ENCODE measurements at regions not wholly inside any gene's neighbourhood (a gene's known extent, or its start where the extent isn't known, plus 50 kb on each side); places are given as distances from the start of the nearest gene placed in this dataset.
"Not testable (repeated sequence)": the region's sequence is repeated elsewhere in the genome, so short reads cannot be mapped to it uniquely, and the experiment has no call there.

DNA sequence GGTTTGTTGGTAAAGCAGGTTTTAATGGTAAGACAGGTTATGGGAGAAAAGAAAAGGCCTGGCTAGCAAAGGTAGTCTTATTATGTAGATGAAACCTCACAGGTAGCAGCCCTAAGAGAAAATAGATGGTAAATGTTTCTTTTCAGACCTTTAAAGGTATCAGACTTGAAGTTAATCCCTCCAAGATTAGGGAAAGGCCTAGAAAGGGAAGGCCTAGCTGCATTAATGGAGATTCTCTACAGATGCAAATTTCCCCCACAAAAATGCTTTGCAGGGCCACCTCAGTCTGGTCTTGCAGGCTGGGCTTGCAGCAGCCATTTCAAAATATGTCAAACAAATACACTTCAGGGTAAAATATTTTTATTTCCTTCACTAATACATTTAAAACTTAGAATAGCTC lies 1410.6 kb downstream of the RPA4 start:
- H3K4me1 ChIP-seq, result no peaks in the 10 kb centered on the region
- no peak overlapping the region for H3K27ac ChIP-seq (replicated peaks in 1 of 4)
- H3K4me3 ChIP-seq, result no peak overlapping the region
- no peaks in the 10 kb centered on the region for H3K27me3 ChIP-seq
- H3K36me3 ChIP-seq, result no peaks in the 10 kb centered on the region
- no peak for DNase-seq (ENCODE audit: extremely low spot score)
- TF ChIP-seq POLR2AphosphoS5 (IDR thresholded peaks at IDR 0.05) (no peak), POLR2A (IDR thresholded peaks at IDR 0.05; ENCODE audit: low read depth) (no peak), EP300 (IDR thresholded peaks at IDR 0.05) (no peak)
- TF ChIP-seq, protein P1, sequence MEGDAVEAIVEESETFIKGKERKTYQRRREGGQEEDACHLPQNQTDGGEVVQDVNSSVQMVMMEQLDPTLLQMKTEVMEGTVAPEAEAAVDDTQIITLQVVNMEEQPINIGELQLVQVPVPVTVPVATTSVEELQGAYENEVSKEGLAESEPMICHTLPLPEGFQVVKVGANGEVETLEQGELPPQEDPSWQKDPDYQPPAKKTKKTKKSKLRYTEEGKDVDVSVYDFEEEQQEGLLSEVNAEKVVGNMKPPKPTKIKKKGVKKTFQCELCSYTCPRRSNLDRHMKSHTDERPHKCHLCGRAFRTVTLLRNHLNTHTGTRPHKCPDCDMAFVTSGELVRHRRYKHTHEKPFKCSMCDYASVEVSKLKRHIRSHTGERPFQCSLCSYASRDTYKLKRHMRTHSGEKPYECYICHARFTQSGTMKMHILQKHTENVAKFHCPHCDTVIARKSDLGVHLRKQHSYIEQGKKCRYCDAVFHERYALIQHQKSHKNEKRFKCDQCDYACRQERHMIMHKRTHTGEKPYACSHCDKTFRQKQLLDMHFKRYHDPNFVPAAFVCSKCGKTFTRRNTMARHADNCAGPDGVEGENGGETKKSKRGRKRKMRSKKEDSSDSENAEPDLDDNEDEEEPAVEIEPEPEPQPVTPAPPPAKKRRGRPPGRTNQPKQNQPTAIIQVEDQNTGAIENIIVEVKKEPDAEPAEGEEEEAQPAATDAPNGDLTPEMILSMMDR (IDR thresholded peaks at IDR 0.05), result no peak
- no peaks in the 10 kb centered on the region for H3K9me3 ChIP-seq
- intact Hi-C loops (cut with DNase I), result no loop called here

DNA sequence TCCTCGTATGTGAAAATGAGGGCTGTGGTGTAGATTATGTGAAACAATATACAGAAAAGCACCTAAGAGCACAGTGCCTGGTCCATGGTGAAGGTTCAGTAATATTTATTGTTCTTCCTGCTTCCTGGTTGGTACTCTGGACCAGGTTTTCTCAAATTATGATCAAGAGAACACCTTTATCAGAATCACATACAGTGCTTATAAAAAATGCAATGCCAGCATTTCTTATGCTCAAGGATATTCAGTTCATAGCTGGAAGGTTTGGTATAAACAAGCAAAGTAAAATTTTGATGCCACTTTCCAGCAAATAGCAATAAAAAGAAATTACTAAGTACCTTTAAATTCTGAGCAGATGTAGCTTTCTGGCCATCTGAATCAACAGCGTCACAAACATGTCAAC lies 1412.4 kb downstream of the RPA4 start:
- H3K36me3 ChIP-seq, result no peaks in the 10 kb centered on the region
- intact Hi-C loops (cut with DNase I), result no loop called here
- no peaks in the 10 kb centered on the region for H3K4me1 ChIP-seq
- no peak for TF ChIP-seq POLR2AphosphoS5 (IDR thresholded peaks at IDR 0.05)
- 84% methylated on average over 2 of the region's 2 CpGs for WGBS
- no peaks in the 10 kb centered on the region for H3K27me3 ChIP-seq
- no peak overlapping the region for H3K4me3 ChIP-seq
- H3K9me3 ChIP-seq, result no peaks in the 10 kb centered on the region
- no peak for DNase-seq (ENCODE audit: extremely low spot score)
- no peak overlapping the region for H3K27ac ChIP-seq (replicated peaks in 1 of 4)

DNA sequence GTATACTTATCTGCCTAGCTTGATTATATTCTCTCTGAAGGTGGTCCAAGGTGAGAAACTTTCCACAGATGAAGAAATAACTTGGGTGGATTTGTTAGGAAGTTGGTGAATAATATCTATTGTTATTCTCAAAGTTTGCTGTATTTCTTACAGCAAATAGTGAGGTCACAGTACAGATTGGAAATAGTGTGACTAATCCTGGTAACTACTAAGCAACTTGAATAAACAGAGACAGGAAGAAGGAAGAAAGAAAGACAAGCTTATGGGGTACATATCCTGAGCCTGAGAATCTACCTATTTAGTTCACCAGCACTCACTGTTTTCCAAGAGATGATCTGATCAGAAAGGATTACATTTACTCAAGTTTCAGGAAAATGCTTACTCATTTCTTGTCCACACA lies 1416.1 kb downstream of the RPA4 start:
- intact Hi-C loops (cut with DNase I), result no loop called here
- Histone ChIP-seq H3K9me3 (no peaks in the 10 kb centered on the region), H3K36me3 (no peaks in the 10 kb centered on the region), H3K4me3 (no peak overlapping the region), H3K4me1 (no peaks in the 10 kb centered on the region), H3K27me3 (no peaks in the 10 kb centered on the region), H3K27ac (replicated peaks in 1 of 4) (no peak overlapping the region)
- DNase-seq (ENCODE audit: extremely low spot score), result no peak
- TF ChIP-seq, protein P1 (IDR thresholded peaks at IDR 0.05), result no peak
- TF ChIP-seq EP300 (IDR thresholded peaks at IDR 0.05) (no peak), POLR2A (IDR thresholded peaks at IDR 0.05; ENCODE audit: low read depth) (no peak), POLR2AphosphoS5 (IDR thresholded peaks at IDR 0.05) (no peak)

DNA sequence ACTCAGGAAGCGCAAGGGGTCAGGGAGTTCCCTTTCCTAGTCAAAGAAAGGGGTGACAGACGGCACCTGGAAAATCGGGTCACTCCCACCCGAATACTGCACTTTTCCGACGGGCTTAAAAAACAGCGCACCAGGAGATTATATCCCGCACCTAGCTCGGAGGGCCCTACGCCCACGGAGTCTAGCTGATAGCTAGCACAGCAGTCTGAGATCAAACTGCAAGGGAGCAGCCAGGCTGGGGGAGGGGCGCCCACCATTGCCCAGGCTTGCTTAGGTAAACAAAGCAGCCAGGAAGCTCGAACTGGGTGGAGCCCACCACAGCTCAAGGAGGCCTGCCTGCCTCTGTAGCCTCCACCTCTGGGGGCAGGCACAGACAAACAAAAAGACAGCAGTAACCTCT lies 1416.8 kb downstream of the RPA4 start:
- WGBS, result 81% methylated on average over 13 of the region's 13 CpGs
- intact Hi-C loops (cut with DNase I); DNase-seq (ENCODE audit: extremely low spot score); H3K27me3 ChIP-seq; H3K9me3 ChIP-seq; H3K4me1 ChIP-seq; H3K4me3 ChIP-seq; H3K27ac ChIP-seq (replicated peaks in 1 of 4); H3K36me3 ChIP-seq: not testable (repeated sequence)

DNA sequence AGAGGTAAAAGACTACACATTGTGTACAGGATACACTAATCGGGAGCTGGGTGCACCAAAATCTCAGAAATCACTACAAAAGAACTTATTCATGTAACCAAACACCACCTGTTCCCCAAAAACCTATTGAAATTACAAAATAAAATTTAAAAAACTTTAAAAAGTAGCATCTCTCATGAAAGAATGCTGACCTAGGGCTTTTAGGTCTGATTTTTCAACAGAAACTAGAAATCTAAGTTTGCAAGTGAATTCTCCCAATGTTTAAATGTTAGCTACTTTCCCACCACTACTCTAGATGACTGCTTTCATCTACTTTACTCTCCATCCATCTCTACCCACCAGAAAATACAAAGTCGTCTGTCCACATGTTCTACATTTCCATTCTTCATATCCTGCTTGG lies 1447.7 kb downstream of the RPA4 start:
- TF ChIP-seq POLR2AphosphoS5 (IDR thresholded peaks at IDR 0.05) (no peak), POLR2A (IDR thresholded peaks at IDR 0.05; ENCODE audit: low read depth) (no peak), EP300 (IDR thresholded peaks at IDR 0.05) (no peak)
- TF ChIP-seq, protein P1 (IDR thresholded peaks at IDR 0.05), result no peak
- Histone ChIP-seq H3K27me3 (no peaks in the 10 kb centered on the region), H3K36me3 (no peaks in the 10 kb centered on the region), H3K9me3 (no peaks in the 10 kb centered on the region), H3K4me3 (no peak overlapping the region), H3K4me1 (no peaks in the 10 kb centered on the region), H3K27ac (replicated peaks in 1 of 4) (no peak overlapping the region)
- WGBS, result 63% methylated on average over 2 of the region's 2 CpGs
- intact Hi-C loops (cut with DNase I), result no loop called here
- no peak for DNase-seq (ENCODE audit: extremely low spot score)

DNA sequence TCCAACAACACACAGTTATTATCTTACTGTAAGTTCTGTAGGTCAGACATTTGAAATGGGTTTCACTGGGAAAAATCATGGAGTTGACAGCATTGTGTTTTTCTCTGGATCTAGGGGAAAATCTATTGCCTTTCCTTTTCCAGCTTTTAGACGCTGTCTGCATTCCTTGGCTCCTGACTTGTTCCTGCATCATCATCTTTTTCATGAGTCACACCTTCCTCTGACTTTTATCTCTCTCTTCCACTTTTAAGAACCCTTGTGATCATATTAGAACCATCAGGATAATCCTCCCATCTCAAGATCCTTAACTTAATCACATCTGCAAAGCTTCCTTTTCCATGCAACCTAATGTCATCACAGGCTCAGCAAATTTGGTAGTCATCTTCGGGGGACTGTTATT lies 1454.8 kb downstream of the RPA4 start:
- H3K27me3 ChIP-seq, result no peaks in the 10 kb centered on the region
- peaks cover 0 to 7% (median 3%) of the 10 kb centered on the region in 4 donors for H3K9me3 ChIP-seq
- WGBS, result 85% methylated on average over 2 of the region's 2 CpGs
- H3K36me3 ChIP-seq, result no peaks in the 10 kb centered on the region
- TF ChIP-seq EP300 (IDR thresholded peaks at IDR 0.05) (no peak), POLR2A (IDR thresholded peaks at IDR 0.05; ENCODE audit: low read depth) (no peak), POLR2AphosphoS5 (IDR thresholded peaks at IDR 0.05) (no peak)
- TF ChIP-seq, protein P1 (IDR thresholded peaks at IDR 0.05), result no peak
- no peak for DNase-seq (ENCODE audit: extremely low spot score)
- no peaks in the 10 kb centered on the region for H3K4me1 ChIP-seq
- no peak overlapping the region for H3K27ac ChIP-seq (replicated peaks in 1 of 4)
- H3K4me3 ChIP-seq, result no peak overlapping the region
- intact Hi-C loops (cut with DNase I), result no loop called here

Data from esophagus muscularis mucosa (tissue), 4 donors.